ENCODE measurements at regions not wholly inside any gene's neighbourhood (a gene's known extent, or its start where the extent isn't known, plus 50 kb on each side); places are given as distances from the start of the nearest gene placed in this dataset.

DNA sequence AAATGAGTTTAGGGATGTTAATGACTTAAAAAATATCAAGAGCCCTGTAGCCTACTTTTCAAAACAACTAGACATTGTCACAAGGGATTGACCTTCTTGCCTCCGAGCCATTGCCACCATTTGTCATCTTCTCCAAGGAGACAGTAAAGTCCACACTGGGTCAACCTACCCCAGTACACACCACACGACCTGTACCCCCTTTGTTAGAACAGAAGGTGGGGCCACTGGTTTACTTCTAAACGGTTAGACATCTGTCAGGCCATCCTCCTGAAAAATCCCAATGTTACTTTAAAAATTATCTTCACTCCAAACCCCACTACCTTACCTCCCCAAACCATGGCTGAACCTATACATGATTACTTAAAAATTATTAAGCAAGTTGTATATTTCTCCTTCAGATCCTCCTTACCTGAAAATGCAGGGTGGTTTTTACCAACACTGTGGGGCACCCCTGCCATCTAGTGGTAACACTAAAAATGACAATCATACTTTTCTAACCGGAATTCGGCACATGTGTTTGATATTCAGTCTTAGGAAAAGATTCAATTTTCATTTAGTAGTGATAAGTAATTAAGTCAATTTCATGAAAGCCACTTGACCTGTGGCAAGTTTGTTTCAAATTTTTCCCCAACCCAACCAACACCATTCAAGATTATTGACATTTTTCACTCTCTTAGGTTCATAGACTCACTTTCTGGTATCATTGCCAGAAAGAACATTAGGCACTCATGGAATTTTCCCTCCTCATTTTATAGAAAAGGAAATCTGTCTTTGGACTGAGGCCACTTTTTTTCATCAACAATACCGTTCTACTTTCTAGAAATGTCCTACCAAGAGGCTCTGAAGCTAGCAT lies 265.3 kb upstream of the PKDCC start:
- no peaks in the 10 kb centered on the region for H3K9me3 ChIP-seq
- H3K4me1 ChIP-seq, result no peaks in the 10 kb centered on the region
- ChIA-PET POLR2A (no interaction called here), CTCF (interaction anchor here (0.8 to 1.6 kb wide), 5 partner anchors 9 to 116 kb away, joined by 3 to 4 read pairs (median 3); no protein-coding TSS in a partner anchor)
- no peak overlapping the region for H3K4me3 ChIP-seq
- FAIRE-seq (peak; percentile 80), DNase-seq (ENCODE audit: low read depth in 1 of 2, low spot score in 1 of 2) (peak; percentile 53 to 56), ATAC-seq (peak; percentile 47 to 76; a peak in 5 of 6 replicates)
- H3K27ac ChIP-seq, result no peak overlapping the region
- 11% methylated on average over 6 of the region's 6 CpGs for WGBS (ENCODE audit: missing lambda C conversion rate)
- no peak for TF ChIP-seq CBX2 (IDR thresholded peaks at IDR 0.05; ENCODE audit: borderline replicate concordance, low read depth)
- no peak for TF ChIP-seq HOXA7 (CRISPR knock-in tag; IDR thresholded peaks at IDR 0.05)
- TF ChIP-seq, protein P1, sequence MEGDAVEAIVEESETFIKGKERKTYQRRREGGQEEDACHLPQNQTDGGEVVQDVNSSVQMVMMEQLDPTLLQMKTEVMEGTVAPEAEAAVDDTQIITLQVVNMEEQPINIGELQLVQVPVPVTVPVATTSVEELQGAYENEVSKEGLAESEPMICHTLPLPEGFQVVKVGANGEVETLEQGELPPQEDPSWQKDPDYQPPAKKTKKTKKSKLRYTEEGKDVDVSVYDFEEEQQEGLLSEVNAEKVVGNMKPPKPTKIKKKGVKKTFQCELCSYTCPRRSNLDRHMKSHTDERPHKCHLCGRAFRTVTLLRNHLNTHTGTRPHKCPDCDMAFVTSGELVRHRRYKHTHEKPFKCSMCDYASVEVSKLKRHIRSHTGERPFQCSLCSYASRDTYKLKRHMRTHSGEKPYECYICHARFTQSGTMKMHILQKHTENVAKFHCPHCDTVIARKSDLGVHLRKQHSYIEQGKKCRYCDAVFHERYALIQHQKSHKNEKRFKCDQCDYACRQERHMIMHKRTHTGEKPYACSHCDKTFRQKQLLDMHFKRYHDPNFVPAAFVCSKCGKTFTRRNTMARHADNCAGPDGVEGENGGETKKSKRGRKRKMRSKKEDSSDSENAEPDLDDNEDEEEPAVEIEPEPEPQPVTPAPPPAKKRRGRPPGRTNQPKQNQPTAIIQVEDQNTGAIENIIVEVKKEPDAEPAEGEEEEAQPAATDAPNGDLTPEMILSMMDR (IDR thresholded peaks at IDR 0.05), result peak; percentile 97
- TF ChIP-seq RAD21 (conservative IDR thresholded peaks at IDR 0.05 in 1 of 2, IDR thresholded peaks at IDR 0.05 in 1 of 2), result peak; percentile 96 to 98
- peak; percentile 83 for TF ChIP-seq SMC3 (IDR thresholded peaks at IDR 0.05)
- no peak overlapping the region for H3K4me2 ChIP-seq

DNA sequence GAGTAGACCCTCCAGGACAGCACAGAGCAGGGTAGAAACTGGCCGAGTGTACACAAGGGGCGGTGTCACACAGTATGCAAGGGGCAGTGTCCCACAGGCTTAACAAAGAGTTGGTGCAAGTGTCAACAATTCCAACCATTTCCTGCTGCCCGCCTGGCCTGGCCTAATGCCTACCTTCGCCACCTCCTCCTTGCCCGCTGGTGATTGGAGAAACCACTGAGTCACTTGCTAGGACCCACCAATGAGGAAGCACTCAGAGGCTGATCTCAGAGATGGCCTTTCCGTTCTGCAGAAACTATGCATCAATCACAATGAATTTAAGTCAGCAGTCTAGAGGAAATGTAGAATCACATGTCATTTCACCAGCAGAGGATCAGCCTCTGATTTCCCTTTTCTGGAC lies 263.3 kb upstream of the PKDCC start:
- ATAC-seq (peak in 1 of 2 experiments; percentile 46; a peak in 3 of 6 replicates), FAIRE-seq (no peak), DNase-seq (ENCODE audit: low read depth in 1 of 2, low spot score in 1 of 2) (no peak)
- no peak overlapping the region for H3K4me2 ChIP-seq
- 64% methylated on average over 6 of the region's 6 CpGs for WGBS (ENCODE audit: missing lambda C conversion rate)
- H3K4me1 ChIP-seq, result no peaks in the 10 kb centered on the region
- TF ChIP-seq HMGXB4 (CRISPR knock-in tag; IDR thresholded peaks at IDR 0.05; ENCODE audit: borderline replicate concordance) (no peak), NR3C1 (IDR thresholded peaks at IDR 0.05) (no peak), RARB (CRISPR knock-in tag; IDR thresholded peaks at IDR 0.05) (no peak), JUNB (IDR thresholded peaks at IDR 0.05) (no peak), E2F6 (IDR thresholded peaks at IDR 0.05; ENCODE audit: borderline replicate concordance, low read depth) (no peak), ZNF302 (CRISPR knock-in tag; IDR thresholded peaks at IDR 0.05) (no peak), ZSCAN20 (CRISPR knock-in tag; IDR thresholded peaks at IDR 0.05) (no peak), BCL3 (IDR thresholded peaks at IDR 0.05) (no peak), NFE2L2 (conservative IDR thresholded peaks at IDR 0.05; ENCODE audit: low read length) (no peak), HEYL (CRISPR knock-in tag; IDR thresholded peaks at IDR 0.05) (no peak), EHF (CRISPR knock-in tag; IDR thresholded peaks at IDR 0.05) (no peak), CEBPB (IDR thresholded peaks at IDR 0.05) (no peak), TP53 (CRISPR knock-in tag; IDR thresholded peaks at IDR 0.05) (no peak), BHLHE40 (IDR thresholded peaks at IDR 0.05; ENCODE audit: low read depth, low read length) (no peak), HDAC2 (IDR thresholded peaks at IDR 0.05) (no peak), KDM5A (IDR thresholded peaks at IDR 0.05) (no peak)
- TF ChIP-seq, protein P2, sequence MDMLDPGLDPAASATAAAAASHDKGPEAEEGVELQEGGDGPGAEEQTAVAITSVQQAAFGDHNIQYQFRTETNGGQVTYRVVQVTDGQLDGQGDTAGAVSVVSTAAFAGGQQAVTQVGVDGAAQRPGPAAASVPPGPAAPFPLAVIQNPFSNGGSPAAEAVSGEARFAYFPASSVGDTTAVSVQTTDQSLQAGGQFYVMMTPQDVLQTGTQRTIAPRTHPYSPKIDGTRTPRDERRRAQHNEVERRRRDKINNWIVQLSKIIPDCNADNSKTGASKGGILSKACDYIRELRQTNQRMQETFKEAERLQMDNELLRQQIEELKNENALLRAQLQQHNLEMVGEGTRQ (IDR thresholded peaks at IDR 0.05), result no peak
- no peak overlapping the region for H3K4me3 ChIP-seq
- ChIA-PET POLR2A (no interaction called here), CTCF (interaction anchor here (2.3 kb wide), 1 partner anchor 1871 kb away, joined by 7 read pairs; no protein-coding TSS in a partner anchor)
- H3K27ac ChIP-seq, result no peak overlapping the region
- H3K9me3 ChIP-seq, result 0 out of 3 replicates have a peak, but pooled peaks cover 3% of the 10 kb centered on the region

All from A549 (cell line).